Heart left ventricle (tissue), 16 donors: ENCODE measurements at regions not wholly inside any gene's neighbourhood (a gene's known extent, or its start where the extent isn't known, plus 50 kb on each side); places are given as distances from the start of the nearest gene placed in this dataset.

Experiments
- ATAC-seq, 4 donors: fragments of 200-7000 bp; cut with Tn5 transposase; one replicate each; pipeline ENCODE4 v1.9.1; 2020 to 2022; ENCODE audit warnings: moderate library complexity in 4 of 4, mild to moderate bottlenecking in 3 of 4, moderate number of reproducible peaks in 1 of 4
- DNase-seq, 5 donors: peaks; one replicate each; pipeline ENCODE4 v3.0.0-alpha.2; 2020
- H3K27ac ChIP-seq, 12 donors: fragments of 200-600 bp; sonication (generic) in 4 of 12; one replicate each; pipeline versions ENCODE4 v1.5.0 to v1.8.0; 2016 to 2022; ENCODE audit warnings: mild to moderate bottlenecking in 2 of 12
- H3K27me3 ChIP-seq, 9 donors: fragments of 200-600 bp; sonication (generic) in 2 of 9; one replicate each; pipeline versions ENCODE4 v1.5.1 to v1.8.0; 2016 to 2022; ENCODE audit warnings: mild to moderate bottlenecking in 3 of 9
- H3K36me3 ChIP-seq, 9 donors: fragments of 200-600 bp; sonication (generic) in 2 of 9; one replicate each; pipeline versions ENCODE4 v1.5.0 to v1.8.0; 2018 to 2022; ENCODE audit warnings: mild to moderate bottlenecking in 2 of 9
- H3K4me1 ChIP-seq, 12 donors: fragments of 200-600 bp; sonication (generic) in 4 of 12; one replicate each; pipeline versions ENCODE4 v1.5.0 to v1.8.0; 2016 to 2022; ENCODE audit warnings: mild to moderate bottlenecking in 3 of 12
- H3K4me3 ChIP-seq, 12 donors: fragments of 200-600 bp; sonication (generic) in 4 of 12; one replicate each; pipeline versions ENCODE4 v1.5.0 to v1.8.0; 2017 to 2022; ENCODE audit warnings: mild to moderate bottlenecking in 9 of 12, moderate library complexity in 4 of 12
- H3K9me3 ChIP-seq, 12 donors: fragments of 200-600 bp; sonication (generic) in 4 of 12; one replicate each; pipeline versions ENCODE4 v1.5.0 to v1.8.0; 2016 to 2022; ENCODE audit warnings: mild to moderate bottlenecking in 1 of 12
- CTCF ChIP-seq, 12 donors: fragments of 200-600 bp; sonication (generic) in 4 of 12; IDR thresholded peaks; one replicate each; pipeline versions ENCODE4 v1.5.0 to v1.8.0; 2018 to 2022; ENCODE audit warnings: antibody characterized with exemption in 12 of 12, mild to moderate bottlenecking in 5 of 12
- POLR2A ChIP-seq, 2 donors: fragments of 450-650 bp; IDR thresholded peaks; one replicate each; pipeline ENCODE4 v1.6.1; 2017; ENCODE audit warnings: antibody characterized with exemption in 2 of 2, mild to moderate bottlenecking in 2 of 2, moderate library complexity in 2 of 2
- WGBS, 4 donors: extraction: QIAGEN DNeasy Blood & Tissue Kit in 2 of 4; methylation state at CpG; one replicate each; pipeline versions ENCODE4 v1.1.5 to v1.1.7; 2013 to 2018; 5-methylcytosine and 5-hydroxymethylcytosine counted together
- intact Hi-C, 10 donors: fragments of 100-400 bp; cut with DNase I; formaldehyde crosslinking; loops; one replicate each; pipeline versions ENCODE4 v1.11.1 to v1.14.2; 2022
- donor health status: ischemic (EF 13 %, LVEDD 7.1; RV severe dilation, severe dysfunction).
- donor health status: healthy with polysubstance abuse.
- donor health status: DM: no; HTN: yes; CAD: no.
- donor health status: DM: no; HTN: no; CAD: no.
- donor health status: ischemic (EF 25% LVEDD 6.9; RV normal size, moderate dysfunction).
- donor health status: ischemic (EF 25% LVEDD 5.7; RV mildly dilated, moderate dysfunction).
- donor health status: healthy.
- donor health status: DM: yes; HTN: yes; CAD: no.
- donor health status: ischemic (EF 35%, LVEDD 5.7; RV mildly dilated, moderate dysfunction).
- donor health status: nonischemic (EF 11% LVEDD 7.7; RV severe dilation, severe dysfunction).
- donor health status: DM: yes; HTN: yes; CAD: no.
- donor health status: PGD.
- donor health status: ischemic (EF 29% LVEDD 5.4; RV normal size, mild dysfunction).
- donor health status: nonischemic (EF 23%, LVEDD 6.1; RV moderate dilation, normal function).

GRCh38 chr3:165389653-165390052, 193.5 kb upstream of the SLITRK3 start:
- H3K4me1 ChIP-seq = no peaks in the 10 kb centered on the region
- H3K9me3 ChIP-seq = peaks cover 0 to 7% (median 0%) of the 10 kb centered on the region in 12 donors
- 63 to 68% (median 67%) methylated on average over 5 of the region's 5 CpGs for WGBS, 4 donors
- H3K27ac ChIP-seq = no peak overlapping the region
- H3K4me3 ChIP-seq = no peak overlapping the region
- no peaks in the 10 kb centered on the region for H3K27me3 ChIP-seq
- no peaks in the 10 kb centered on the region for H3K36me3 ChIP-seq
- intact Hi-C loops = no loop called here
- ATAC-seq = no peak
- no peak for DNase-seq
- TF ChIP-seq CTCF (IDR thresholded peaks at IDR 0.05) (no peak), POLR2A (IDR thresholded peaks at IDR 0.05) (no peak)

GRCh38 chr3:165389064-165389463, 192.9 kb upstream of the SLITRK3 start:
- H3K27ac ChIP-seq = no peak overlapping the region
- H3K4me3 ChIP-seq = no peak overlapping the region
- peaks cover 0 to 7% (median 0%) of the 10 kb centered on the region in 12 donors for H3K9me3 ChIP-seq
- no peaks in the 10 kb centered on the region for H3K4me1 ChIP-seq
- TF ChIP-seq POLR2A (IDR thresholded peaks at IDR 0.05) (no peak), CTCF (IDR thresholded peaks at IDR 0.05) (no peak)
- no peaks in the 10 kb centered on the region for H3K27me3 ChIP-seq
- DNase-seq = no peak
- peak in 3 of 4 donors; percentile 36 to 67 (median 42) for ATAC-seq
- intact Hi-C loops = no loop called here
- H3K36me3 ChIP-seq = no peaks in the 10 kb centered on the region

- no peak for DNase-seq
- 75 to 86% (median 79%) methylated on average over 3 of the region's 3 CpGs for WGBS, 4 donors
- intact Hi-C loops = no loop called here
- no peak for TF ChIP-seq POLR2A (IDR thresholded peaks at IDR 0.05)
- Histone ChIP-seq H3K4me1 (no peaks in the 10 kb centered on the region), H3K36me3 (no peaks in the 10 kb centered on the region), H3K9me3 (peaks cover 0 to 13% (median 0%) of the 10 kb centered on the region in 12 donors), H3K27me3 (no peaks in the 10 kb centered on the region), H3K4me3 (no peak overlapping the region), H3K27ac (no peak overlapping the region)
- ATAC-seq = no peak
These were observed 187.2 kb upstream of the SLITRK3 start for GRCh38 chr3:165383381-165383780.

- Histone ChIP-seq H3K4me1 (no peaks in the 10 kb centered on the region), H3K36me3 (no peaks in the 10 kb centered on the region), H3K4me3 (no peak overlapping the region), H3K27ac (no peak overlapping the region), H3K27me3 (no peaks in the 10 kb centered on the region), H3K9me3 (peaks cover 0 to 6% (median 0%) of the 10 kb centered on the region in 12 donors)
- ATAC-seq (no peak), DNase-seq (no peak)
- WGBS, 4 donors = 75 to 83% (median 78%) methylated on average over 3 of the region's 3 CpGs
- TF ChIP-seq CTCF (IDR thresholded peaks at IDR 0.05) (no peak), POLR2A (IDR thresholded peaks at IDR 0.05) (no peak)
- intact Hi-C loops = no loop called here
These were observed 186.5 kb upstream of the SLITRK3 start for GRCh38 chr3:165382672-165383071.

DNA sequence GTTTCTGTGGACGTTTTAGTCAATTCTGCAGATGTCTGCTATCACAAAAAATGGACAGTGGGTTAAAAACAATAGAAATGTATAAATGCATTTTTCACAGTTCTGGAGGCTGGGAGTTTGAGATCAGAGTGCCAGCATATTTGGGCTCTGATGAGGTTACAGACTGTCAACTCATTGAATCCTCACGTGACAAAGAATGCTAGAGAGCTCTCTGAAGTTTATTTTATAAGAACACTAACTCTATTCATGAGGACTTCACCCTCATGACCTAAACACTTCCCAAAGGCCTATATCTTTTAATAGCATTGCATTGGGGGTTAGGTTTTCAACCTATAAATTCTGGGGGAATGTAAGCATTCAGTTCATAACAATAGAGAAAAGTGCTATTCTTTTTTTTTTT, 182.6 kb upstream of the SLITRK3 start:
- ATAC-seq (no peak), DNase-seq (no peak)
- intact Hi-C loops = loop anchor here in 1 of 10 donors (2.0 kb wide), 1 partner anchor 28 kb away; no protein-coding TSS in a partner anchor
- WGBS, 4 donors = 54 to 67% (median 56%) methylated on average over 2 of the region's 2 CpGs
- Histone ChIP-seq H3K9me3 (peaks cover 0 to 6% (median 0%) of the 10 kb centered on the region in 12 donors), H3K36me3 (no peaks in the 10 kb centered on the region), H3K4me3 (no peak overlapping the region), H3K4me1 (no peaks in the 10 kb centered on the region), H3K27me3 (no peaks in the 10 kb centered on the region), H3K27ac (no peak overlapping the region)
- no peak for TF ChIP-seq CTCF (IDR thresholded peaks at IDR 0.05)
- no peak for TF ChIP-seq POLR2A (IDR thresholded peaks at IDR 0.05)
